GM18498 (cell line): ENCODE measurements at regions not wholly inside any gene's neighbourhood (a gene's known extent, or its start where the extent isn't known, plus 50 kb on each side); places are given as distances from the start of the nearest gene placed in this dataset.

Experiments
- ATAC-seq: cut with Tn5 transposase; IDR thresholded peaks from one replicate; pipeline ENCODE4 v1.9.1; 2021; ENCODE audit warnings: mild to moderate bottlenecking, moderate library complexity; ENCODE audit not compliant: unreplicated experiment

DNA sequence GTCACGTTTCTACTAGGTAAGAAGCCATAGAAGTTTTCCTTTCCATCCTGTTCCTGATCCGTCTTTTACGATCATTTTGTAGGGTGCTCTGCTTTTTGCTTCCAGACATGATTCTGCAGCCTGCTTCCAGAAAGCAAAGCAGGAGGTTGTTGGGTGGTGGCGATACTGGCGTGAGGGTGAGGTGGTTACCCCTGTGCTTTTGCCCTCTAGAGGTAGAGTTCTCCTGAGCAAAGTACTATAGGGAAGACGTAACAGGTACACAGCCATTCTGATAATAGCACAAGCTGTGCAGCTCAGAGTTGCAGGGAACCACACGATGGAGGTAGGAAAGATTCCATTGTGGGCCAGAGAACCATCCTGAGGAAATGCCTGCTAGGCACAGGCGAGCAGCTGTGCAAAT, 186.0 kb downstream of the PAH start:
- ATAC-seq: no peak

DNA sequence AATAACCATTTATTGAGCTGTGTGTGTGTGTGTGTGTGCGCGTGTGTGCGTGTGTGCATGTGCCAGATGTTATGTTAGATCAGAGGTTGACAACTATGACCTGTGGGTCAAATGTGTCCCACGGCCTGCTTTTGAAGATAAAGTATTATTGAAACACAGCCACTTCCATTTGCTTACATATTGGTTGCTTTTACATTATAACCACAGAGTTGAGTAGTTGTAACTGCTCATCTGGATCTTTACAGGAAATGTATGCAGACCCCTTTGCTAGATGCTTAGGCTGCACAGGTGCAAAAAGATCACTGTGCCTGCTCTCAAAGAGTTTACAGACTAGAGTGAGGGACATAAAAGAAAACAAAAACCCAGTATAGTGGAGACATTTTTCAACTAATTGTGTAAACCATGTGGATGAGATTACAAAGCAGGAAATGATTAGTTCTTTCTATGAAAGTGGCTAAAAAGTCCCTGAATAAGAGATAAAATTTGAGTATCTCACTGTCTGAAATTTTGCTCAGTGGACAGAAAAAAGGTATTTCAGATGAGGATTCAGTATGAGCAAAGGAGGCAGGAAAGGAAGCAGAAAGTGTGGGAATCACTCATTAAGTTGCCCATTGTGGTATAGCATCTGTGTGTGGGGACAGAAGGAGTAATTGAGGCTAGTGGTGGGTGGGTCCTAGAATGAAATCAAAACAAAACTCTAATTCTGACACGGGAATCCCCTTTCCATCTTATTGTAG, 188.4 kb downstream of the PAH start:
- peak; percentile 41 for ATAC-seq

DNA sequence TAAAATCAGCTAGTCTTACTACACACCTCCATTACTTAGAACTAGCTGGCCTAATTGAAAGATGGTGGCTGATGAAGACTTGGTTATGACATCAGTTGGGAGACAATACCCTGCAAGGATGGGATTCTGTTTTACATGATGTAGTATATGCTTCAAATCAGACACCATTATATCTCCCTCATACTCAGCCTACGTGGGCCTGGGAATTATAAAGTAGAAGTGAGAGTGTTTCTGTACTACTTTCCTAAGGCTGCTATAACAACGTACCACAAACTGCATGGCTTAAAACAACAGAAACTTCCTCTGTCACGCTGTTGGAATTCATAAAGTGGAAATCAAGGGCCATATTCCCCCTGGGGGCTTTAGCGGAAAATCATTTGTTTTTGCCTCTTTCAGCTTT, 190.4 kb downstream of the PAH start:
- no peak for ATAC-seq

DNA sequence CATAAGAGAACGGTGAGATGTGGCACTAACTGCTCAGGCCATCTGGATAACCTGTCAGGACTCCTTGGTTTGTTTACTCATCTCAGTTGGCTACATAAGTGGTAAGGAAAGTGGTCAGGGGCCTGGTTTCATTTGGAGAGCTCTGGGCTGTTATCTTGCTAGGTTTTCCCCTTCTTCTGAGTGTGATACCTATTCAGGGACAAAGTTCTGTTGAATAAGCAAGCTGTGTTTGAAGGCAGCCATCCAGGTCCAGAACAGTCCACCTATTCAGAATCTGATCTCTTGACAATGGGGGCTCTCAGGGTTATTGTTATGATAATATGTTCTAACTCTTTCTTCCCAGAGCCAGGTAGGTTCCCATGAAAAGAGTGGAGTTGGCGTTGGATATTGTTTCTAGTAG, 194.9 kb downstream of the PAH start:
- ATAC-seq: no peak

DNA sequence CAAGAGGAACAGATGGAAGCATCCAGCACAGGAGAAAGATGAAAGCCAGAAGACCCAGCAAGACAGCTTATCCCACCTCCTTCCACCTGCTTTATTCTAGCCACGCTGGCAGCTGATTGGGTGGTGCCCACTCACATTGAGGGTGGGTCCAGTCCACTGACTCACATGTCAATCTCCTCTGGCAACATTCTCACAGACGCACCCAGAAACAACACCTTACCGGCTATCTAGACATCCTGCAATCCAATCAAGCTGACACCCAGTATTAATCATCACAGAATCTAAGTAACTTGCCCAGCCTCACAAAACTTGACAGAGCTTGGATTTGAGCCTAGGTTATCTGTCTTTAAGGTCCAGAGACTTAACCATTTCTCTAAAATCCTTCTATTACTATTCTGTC, 208.9 kb downstream of the PAH start:
- no peak for ATAC-seq

DNA sequence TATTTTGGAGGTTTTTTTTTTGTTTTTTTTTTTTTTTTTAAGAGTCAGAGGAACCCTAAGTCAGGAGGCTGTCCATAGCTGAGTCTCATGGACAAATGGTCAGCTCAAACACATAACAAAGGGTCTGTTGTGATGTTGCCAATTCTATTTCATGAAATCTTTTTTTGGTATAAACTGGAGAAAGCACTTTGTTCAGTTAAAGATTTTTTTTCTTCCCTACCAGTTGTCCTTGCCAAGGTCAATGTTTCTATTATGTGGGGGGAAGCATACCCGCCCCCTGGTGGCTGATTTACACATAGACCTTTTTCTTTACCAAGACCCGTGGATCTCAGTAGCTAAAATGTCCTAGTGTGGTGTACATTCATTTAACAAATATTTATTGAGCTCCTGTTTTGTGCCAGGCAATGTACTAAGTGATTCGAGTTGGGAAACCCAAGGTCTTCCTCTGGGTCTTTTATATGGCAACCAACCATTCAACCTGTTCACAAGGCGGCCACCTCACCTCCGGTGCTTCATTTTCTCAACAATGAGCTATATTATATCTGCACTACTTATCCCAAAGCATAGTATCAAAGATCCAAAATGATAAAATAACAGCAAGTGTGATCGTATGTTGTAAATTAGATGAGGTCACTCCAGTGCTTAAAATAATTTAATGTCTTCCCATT, 214.5 kb downstream of the PAH start:
- peak; percentile 61 for ATAC-seq

DNA sequence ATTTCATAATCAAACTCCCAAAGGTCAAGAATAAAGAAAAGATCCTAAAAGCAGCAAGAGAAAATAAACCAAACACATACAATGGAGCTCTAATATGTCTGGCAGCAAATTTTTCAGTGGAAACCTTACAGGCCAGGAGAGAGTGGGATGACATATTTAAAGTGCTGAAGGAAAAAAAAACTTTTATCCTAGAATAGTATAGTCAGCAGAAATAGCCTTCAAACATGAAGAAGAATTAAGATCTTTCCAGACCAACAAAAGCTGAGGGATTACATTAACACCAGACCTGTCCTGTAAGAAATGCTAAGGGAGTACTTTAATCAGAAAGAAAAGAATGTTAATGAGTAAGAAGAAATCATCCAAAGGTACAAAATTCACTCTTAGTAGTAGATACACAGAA, 215.7 kb upstream of the IGF1 start:
- ATAC-seq: no peak

DNA sequence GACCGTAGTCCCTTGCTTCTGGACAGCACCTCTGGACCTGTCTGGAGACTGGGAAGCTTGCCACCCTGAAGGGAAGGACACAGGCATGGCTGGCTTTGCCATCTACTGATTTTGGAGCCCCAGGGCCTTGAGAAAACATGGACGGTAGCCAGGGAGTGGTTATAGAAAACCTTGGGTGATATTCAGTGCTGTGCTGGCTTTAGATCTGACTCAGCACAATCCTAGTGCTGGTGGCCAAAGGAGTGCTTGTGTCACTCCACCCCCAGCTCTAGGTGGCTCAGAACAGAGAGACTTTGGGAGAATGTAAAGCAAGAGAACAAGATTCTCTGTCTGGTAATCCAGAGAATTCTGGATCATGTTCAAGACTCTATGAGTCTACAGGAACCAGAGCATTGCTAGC, 214.5 kb upstream of the IGF1 start:
- no peak for ATAC-seq

DNA sequence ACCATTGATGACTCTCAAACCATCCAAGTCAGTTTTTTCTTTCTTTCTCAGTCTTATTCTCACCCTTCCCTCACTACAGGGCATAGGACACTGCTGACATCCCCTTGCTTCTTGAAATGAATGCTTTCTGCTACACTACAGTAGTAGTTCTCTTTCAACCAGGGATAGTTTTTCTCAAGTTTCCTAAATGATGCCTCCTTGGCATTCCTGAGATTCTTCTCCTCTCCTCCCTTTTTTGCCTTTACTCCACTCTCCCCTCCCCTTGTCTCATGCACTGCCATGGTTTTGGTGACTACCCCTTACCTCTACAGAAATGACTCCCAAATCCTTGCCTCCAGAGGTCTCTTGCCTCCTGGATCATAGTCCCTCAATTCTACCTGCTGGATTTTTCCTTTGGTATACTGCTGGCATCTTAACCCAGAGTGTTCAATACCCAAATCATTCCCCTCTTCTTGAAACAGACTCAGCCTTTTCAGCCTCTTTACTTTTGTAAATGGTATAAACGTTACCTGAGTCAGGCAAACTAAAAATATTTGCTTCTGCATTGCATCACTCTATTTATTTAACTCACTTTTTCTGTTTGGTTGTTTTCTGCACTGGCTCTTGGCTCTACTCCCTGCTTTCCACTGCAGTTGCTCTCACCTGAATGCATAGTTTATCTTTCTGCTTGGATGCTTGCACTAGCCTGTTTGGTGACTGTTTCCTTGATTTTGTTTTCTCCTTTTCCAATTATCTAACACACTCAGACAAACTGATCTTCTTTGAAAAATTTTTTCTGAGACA, 211.6 kb upstream of the IGF1 start:
- no peak for ATAC-seq

DNA sequence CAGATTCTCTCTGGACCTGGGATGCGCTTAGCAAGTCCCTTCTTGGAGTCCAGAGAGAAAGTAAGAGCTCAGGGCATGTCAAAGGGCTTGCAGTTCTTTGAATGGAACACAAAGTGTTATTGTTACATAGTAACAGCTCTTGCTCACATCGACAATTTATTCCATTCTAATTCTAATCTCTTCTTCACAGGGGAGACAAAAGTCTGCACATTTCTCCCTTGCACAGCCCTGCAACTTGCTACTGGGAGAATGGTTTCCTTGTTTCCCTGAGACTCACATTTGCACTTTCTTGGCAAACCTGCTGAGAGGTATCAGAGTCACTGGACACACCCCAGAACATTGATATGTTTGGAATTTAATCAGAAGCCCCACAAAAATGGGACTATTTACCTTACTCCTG, 209.9 kb upstream of the IGF1 start:
- no peak for ATAC-seq

DNA sequence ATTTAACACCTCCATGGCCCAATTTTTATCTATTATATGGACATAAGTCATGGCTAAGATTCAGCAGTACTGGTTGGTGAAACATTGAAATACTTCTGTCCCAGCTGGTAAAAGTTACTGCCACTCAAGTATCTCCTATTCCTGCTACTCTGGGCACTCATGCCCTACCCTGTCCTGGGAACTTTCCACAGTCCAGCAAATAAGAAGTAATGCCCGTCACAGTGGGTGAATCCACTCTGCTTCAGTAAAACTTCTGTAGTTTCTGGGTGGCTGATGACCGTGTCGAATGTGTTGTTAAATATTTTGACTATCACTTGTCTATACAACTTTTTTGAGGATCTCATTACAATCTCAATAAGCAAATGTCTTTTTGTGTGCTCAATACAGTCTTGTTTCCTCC, 209.3 kb upstream of the IGF1 start:
- no peak for ATAC-seq

DNA sequence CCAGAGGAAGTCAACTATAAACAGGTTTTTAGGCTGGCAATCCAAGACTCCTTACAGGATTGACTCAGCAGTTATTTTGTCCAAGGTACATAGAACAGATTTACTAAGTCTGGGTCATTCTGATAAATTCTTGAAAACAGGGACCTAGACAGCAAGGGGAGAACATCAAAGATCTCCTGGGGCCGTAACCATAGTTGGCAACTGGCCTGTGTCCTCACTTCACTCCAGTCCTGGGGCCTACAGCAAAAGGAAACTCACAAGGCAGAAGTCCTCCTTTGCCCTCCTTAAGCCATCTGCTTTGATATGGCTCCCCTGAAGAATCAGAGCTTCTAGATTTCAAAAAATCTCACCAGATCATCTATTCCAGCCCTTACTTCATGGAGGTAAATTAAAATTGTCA, 207.2 kb upstream of the IGF1 start:
- no peak for ATAC-seq

DNA sequence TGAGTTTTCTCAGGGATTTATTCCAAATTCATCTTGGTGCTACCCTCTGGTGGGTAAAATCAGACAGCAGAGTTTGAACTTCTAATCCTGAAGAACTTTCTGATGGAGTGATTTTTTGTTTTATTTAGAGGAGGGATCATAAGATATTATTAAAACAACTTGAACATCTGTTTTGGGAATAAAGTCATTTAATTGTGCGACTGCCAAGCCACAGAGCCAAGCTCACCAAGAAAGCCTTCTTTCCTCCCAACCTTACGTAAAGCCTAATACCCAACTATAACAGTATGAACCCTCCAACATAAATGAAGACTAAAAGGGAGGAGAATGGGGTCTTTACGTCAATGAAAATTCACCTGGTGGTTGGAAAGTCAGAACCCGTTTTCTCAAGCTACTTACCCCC, 205.5 kb upstream of the IGF1 start:
- no peak for ATAC-seq

DNA sequence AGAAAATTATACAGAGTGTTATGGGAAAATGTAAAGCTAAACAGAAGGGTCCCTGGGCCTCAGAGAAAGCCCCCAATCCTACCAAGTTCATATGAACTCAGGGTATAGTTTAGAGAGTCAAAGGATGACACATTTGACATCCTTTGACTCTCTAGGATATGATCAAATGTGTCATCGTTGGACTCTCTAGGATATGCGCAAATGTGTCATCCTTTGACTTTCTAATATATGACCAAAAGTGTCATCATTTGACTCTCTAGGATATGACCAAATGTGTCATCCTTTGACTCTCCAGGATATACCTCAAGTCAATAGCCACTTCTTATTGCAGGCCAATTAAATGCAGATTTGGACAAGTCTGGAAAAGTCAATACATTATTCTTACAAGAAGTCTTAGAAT, 204.8 kb upstream of the IGF1 start:
- ATAC-seq: no peak

DNA sequence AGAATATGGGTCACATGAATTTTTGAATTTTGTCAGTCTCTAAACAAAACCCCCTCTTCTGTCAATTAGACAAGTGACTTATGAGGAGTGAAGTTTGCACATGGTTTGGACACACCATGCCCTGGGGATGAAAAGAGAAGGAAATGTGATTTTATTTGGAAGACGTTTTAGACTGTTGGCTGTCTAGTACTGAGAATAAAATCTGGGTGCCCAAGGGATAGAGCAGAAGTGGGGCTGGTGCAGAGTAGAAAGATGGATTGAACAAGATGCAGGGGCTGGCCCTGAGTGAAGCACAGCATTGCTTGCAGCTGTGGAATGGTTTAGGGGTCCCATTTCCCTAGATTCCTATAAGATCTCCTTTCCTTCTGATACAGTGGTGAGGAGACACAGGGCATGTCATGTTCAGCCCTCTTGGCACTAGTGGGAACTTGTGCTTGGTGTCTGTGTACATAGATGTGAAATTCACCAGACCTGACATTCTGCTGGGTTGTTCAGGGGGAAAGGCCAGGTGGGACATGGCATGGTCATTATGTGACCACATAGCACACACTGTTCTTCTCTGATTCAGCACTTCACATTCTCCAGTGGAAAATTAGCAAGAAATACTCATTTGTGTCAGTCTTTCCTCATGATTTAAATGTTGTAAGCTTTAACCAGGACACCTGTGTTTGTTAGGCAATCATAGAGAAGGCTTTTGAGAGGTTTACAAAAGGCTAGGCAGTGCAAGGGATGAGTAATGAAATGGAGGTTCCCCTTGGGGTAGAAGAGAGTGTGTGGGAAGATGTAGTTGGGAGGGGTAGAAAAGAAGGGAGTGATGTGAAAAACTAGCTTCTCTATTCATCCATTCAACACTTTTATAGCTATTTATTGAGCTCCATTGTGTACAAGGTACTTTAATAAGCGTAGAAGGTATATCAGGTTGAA, 202.3 kb upstream of the IGF1 start:
- no peak for ATAC-seq

DNA sequence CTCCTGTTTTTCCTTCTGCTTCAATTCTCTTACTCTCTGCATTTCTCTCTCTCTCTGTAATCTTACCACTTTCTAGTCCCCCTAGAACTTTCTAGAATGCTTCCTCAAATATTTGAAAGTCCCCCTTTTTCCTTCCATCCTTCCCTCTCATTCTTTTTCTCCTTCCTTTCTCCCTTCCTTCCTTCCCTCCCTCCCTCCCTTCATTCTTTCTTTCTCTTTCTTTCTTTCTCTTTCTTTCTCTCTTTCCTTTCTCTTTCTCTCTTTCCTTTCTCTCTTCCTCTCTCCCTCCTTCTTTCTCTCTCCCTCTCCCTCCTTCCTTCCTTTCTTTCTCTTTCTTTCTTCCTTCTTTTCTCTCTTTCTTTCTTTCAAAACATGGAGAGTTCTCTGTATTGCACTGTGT, 201.4 kb upstream of the IGF1 start:
- no peak for ATAC-seq

DNA sequence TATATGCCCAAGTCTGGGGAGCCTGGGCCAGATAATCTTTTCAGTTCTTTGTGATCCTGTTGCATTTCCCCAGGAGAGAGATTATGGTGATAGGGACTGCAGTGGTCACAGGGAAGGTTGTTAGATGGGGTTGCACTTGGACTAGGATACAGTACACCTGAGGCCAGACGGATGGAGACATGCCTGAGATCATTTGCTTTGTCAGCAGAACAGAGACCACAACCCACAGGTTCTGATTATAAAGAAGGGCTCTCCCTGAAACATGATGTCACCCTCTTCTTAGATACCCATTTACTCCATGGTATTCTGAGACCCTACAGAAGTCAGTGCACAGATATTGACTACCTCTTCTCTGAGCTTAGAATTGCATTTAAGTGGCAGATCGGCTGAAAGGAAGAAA, 200.9 kb upstream of the IGF1 start:
- no peak for ATAC-seq

DNA sequence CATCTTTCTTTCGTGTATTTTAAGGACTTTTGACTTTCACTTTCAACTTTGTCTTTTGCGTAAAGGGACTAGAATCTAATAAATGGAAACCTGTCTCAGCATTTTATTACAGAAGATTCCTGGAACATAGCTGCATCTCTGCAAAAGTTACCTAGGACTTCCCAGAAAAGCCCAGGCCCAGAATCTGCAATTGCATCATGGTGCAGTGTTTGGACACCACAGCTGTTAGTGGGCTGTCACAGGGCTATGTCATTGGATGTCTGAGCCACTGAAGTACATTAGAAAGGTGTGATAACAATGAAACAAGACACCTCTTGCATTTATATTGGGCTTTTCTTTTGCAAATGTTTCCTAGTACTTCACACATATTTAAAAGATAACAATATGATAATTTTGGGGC, 199.9 kb upstream of the IGF1 start:
- ATAC-seq: no peak

DNA sequence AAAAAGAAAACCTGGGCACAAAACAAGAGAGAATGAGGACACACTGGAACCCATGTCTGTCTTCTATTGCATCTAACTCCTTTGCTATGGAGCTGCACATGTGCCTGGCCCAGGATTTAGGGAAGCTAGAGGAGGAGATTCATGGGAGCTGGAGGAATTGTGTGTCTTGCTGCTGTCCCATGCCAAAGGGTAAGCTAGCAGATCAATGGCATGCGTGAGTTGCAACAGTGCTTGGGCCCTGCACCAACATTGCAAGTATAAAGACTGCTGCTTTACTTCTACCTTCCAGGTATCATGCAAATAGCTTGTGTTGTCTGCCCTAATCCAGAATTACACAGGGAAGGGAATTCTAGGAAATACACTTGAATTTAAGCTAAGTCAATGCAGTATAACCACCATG, 196.4 kb upstream of the IGF1 start:
- ATAC-seq: no peak

DNA sequence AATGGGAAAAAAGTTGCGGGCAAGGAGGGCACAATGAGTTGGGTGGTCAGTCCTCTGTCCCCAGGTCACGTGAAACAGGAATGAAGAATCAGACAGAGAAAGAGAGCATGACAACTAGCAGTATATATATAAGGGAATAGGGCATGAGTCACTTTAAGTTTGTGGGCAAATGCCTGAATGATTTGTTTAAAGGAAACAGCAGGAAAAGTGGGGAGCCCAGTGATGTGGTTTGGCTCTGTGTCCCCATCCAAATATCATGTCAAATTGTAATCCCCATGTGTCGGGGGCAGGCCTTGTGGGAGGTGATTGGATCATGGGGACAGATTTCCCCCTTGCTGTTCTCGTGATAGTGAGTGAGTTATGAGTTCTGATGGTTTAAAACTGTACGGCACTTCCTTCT, 195.3 kb upstream of the IGF1 start:
- ATAC-seq: no peak

DNA sequence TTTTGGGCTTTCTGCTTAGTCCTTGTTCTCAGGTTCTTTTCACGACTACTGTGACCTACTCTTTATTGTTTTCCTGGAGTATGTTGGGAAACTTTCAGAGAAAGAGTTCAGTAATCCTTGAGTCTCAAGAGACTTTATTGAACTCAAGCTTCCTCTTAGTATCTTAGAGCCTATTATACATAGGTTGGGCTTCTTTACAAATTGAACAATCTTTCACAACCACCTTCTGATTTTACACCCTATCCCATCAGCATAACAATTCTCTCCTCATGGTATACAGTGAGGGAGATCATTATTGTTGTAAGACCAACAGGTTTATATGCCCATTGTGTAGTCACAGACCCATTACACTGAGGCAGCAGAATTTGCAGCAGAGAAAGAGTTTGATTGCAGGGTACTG, 193.2 kb upstream of the IGF1 start:
- ATAC-seq: no peak
